Thoracic aorta (tissue), 2 donors: ENCODE measurements at regions not wholly inside any gene's neighbourhood (a gene's known extent, or its start where the extent isn't known, plus 50 kb on each side); places are given as distances from the start of the nearest gene placed in this dataset.

Experiments
- ATAC-seq: fragments of 150-250 bp; one replicate; pipeline ENCODE4 v1.8.0; 2017; ENCODE audit warnings: low read depth; ENCODE audit not compliant: insufficient number of reproducible peaks, low FRiP score
- DNase-seq: peaks from one replicate; pipeline ENCODE4 v3.0.0-alpha.2; 2020; ENCODE audit warnings: low spot score
- H3K27ac ChIP-seq, 2 donors: fragments of 200-600 bp; sonication (generic); 1 replicate in 1 of 2; 2 replicates in 1 of 2; pipeline ENCODE4 v1.5.1; 2016; ENCODE audit warnings: mild to moderate bottlenecking in 2 of 2, moderate library complexity in 2 of 2
- H3K27me3 ChIP-seq: fragments of 200-600 bp; sonication (generic); replicated peaks from 2 replicates; pipeline ENCODE4 v1.6.0; 2016; ENCODE audit warnings: mild to moderate bottlenecking; ENCODE audit not compliant: insufficient read depth
- H3K36me3 ChIP-seq: fragments of 200-600 bp; sonication (generic); one replicate; pipeline ENCODE4 v1.5.1; 2016
- H3K4me1 ChIP-seq, 2 donors: fragments of 200-600 bp; sonication (generic); 1 replicate in 1 of 2; 2 replicates in 1 of 2; pipeline versions ENCODE4 v1.5.1 to v1.6.0; 2016; ENCODE audit warnings: low read depth in 2 of 2, mild to moderate bottlenecking in 1 of 2; ENCODE audit not compliant: control insufficient read depth in 1 of 2
- H3K4me3 ChIP-seq: fragments of 200-600 bp; sonication (generic); 2 replicates; pipeline ENCODE4 v1.5.1; 2016; ENCODE audit warnings: mild to moderate bottlenecking
- H3K9me3 ChIP-seq: fragments of 200-600 bp; sonication (generic); 2 replicates; pipeline ENCODE4 v1.5.1; 2016
- CTCF ChIP-seq: fragments of 200-600 bp; sonication (generic); IDR thresholded peaks from one replicate; pipeline ENCODE4 v1.5.1; 2019; ENCODE audit warnings: antibody characterized with exemption

GRCh38 chr3:98990657-98991056, 89.2 kb upstream of the DCBLD2 start:
- no peaks in the 10 kb centered on the region for H3K36me3 ChIP-seq
- no peaks in the 10 kb centered on the region for H3K9me3 ChIP-seq
- peaks cover 0 to 5% of the 10 kb centered on the region in 2 donors for H3K4me1 ChIP-seq
- DNase-seq: no peak
- no peak for ATAC-seq
- no peak overlapping the region for H3K4me3 ChIP-seq
- H3K27me3 ChIP-seq: no peaks in the 10 kb centered on the region
- TF ChIP-seq CTCF: no peak
- no peak overlapping the region for H3K27ac ChIP-seq

GRCh38 chr3:98986073-98986472, 84.6 kb upstream of the DCBLD2 start:
- Histone ChIP-seq H3K27ac (no peak overlapping the region), H3K9me3 (no peaks in the 10 kb centered on the region), H3K27me3 (no peaks in the 10 kb centered on the region), H3K4me1 (peaks cover 0 to 7% of the 10 kb centered on the region in 2 donors), H3K36me3 (no peaks in the 10 kb centered on the region), H3K4me3 (no peak overlapping the region)
- no peak for ATAC-seq
- no peak for DNase-seq
- no peak for TF ChIP-seq CTCF

GRCh38 chr3:98985431-98985830, 83.9 kb upstream of the DCBLD2 start:
- no peak overlapping the region for H3K4me3 ChIP-seq
- DNase-seq (no peak), ATAC-seq (no peak)
- no peak for TF ChIP-seq CTCF
- H3K27ac ChIP-seq: no peak overlapping the region
- no peaks in the 10 kb centered on the region for H3K27me3 ChIP-seq
- peaks cover 0 to 7% of the 10 kb centered on the region in 2 donors for H3K4me1 ChIP-seq
- H3K36me3 ChIP-seq: no peaks in the 10 kb centered on the region
- no peaks in the 10 kb centered on the region for H3K9me3 ChIP-seq

DNA sequence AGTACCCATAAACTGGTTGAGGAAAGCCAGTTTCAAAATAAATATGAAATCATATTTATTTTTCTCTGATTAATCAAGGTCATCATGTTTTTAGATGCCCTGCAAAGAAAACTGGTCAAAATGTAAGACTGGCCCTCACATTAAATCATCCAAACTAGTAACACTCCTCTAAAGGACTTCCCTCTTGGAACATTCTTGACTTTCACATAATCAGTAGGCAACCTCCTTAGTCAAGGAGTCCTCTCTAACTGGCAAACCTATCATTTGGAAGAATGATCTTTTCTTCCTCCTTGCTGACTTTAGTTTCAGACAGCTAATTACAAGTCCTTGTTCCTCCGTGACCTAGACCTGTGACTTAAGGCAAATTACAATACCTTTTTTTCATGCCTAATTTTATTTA, 82.5 kb upstream of the DCBLD2 start:
- Histone ChIP-seq H3K27me3 (no peaks in the 10 kb centered on the region), H3K27ac (no peak overlapping the region), H3K4me1 (peaks cover 0 to 7% of the 10 kb centered on the region in 2 donors), H3K9me3 (no peaks in the 10 kb centered on the region), H3K4me3 (no peak overlapping the region), H3K36me3 (no peaks in the 10 kb centered on the region)
- TF ChIP-seq CTCF: no peak
- DNase-seq (no peak), ATAC-seq (no peak)

GRCh38 chr3:98982351-98982750, 80.9 kb upstream of the DCBLD2 start:
- no peak for TF ChIP-seq CTCF
- Histone ChIP-seq H3K27me3 (no peaks in the 10 kb centered on the region), H3K36me3 (no peaks in the 10 kb centered on the region), H3K27ac (no peak overlapping the region), H3K4me3 (no peak overlapping the region), H3K4me1 (peaks cover 0 to 7% of the 10 kb centered on the region in 2 donors), H3K9me3 (no peaks in the 10 kb centered on the region)
- DNase-seq (no peak), ATAC-seq (no peak)
